GM19468 (cell line): ENCODE measurements at regions not wholly inside any gene's neighbourhood (a gene's known extent, or its start where the extent isn't known, plus 50 kb on each side); places are given as distances from the start of the nearest gene placed in this dataset.
"Not testable (repeated sequence)": the region's sequence is repeated elsewhere in the genome, so short reads cannot be mapped to it uniquely, and the experiment has no call there.

Experiments used
- ATAC-seq: cut with Tn5 transposase; IDR thresholded peaks from one replicate; pipeline ENCODE4 v1.9.1; 2021; ENCODE audit warnings: mild to moderate bottlenecking, moderate library complexity, moderate number of reproducible peaks; ENCODE audit not compliant: unreplicated experiment; ENCODE audit errors: extremely low read depth

DNA sequence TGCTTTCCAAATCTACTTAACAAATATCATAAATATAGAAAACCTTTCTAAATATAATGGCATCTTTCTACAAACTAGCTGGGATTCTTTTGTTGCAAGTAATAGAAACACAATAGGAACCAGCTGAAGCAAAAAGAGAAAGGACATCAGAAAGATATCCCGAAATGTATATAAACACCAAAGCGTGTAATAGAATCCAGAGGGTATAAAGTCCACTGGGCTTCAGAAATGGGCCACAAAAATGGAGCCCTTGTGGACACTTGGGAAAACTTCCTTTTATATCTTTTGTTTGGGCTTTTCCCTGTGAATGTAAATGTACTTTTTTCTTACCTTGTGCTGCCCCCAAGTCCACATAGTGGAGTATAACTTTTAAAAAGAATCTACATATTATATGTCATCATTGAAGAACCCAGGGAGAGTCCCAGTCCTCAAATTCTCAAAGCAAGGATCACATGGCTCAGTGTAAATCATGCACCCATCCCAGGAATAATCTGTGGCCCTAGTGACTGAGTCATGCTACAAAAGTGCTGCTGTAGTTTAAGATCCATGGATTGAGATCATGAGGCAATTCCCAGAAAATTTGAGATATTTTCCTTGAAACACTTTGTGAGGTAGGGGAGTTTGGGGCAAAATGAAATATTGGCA is 457.0 kb downstream of the EPM2A start:
- ATAC-seq = no peak

GRCh38 chr6:145279551-145279950 is 455.8 kb downstream of the EPM2A start:
- ATAC-seq = no peak

- ATAC-seq = no peak
Observed at GRCh38 chr6:145279993-145280392, 455.3 kb downstream of the EPM2A start.

- ATAC-seq = not testable (repeated sequence)
Observed at GRCh38 chr6:145283209-145283608, 452.1 kb downstream of the EPM2A start.

DNA sequence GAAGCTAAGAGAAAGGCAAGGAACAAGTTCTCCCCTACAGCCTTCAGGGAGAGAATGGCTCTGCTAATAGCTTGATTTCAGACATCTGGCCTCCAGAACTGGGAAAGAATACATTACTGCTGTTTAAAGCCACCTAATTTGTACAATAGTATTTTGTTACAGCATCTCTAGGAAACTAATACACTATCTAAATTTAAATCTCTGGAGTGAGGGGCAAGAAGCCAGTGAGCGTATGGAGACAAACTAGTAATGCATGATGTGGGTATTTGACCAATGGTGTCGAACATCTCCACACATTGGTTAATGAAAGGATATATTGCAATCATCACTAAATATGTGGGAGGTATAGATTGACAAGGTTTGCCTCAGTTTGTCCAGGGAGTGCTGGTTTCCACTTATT is 451.5 kb downstream of the EPM2A start:
- ATAC-seq = no peak

- ATAC-seq = no peak
Observed at GRCh38 chr6:145286916-145287315, 448.4 kb downstream of the EPM2A start.

GRCh38 chr6:145289573-145289972 is 445.7 kb downstream of the EPM2A start:
- no peak for ATAC-seq

DNA sequence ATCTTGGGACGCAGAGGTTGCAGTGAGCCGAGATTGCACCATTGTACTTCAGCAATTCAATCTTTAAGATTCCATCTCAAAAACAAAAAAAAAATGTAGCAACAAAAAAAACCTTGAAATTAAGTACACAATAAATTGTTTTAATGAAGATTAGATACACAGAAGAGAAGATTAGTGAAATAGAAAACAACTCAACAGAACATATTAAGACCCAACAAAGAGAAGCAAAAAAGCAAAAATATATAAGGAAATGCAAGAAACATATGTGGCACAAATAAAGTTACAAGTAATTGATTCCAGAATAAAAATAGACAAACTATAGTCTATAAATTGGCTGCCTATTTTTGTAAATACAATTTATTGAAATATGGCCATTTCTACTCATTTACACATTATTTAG is 445.2 kb downstream of the EPM2A start:
- ATAC-seq = no peak

GRCh38 chr6:145292066-145292465 is 443.3 kb downstream of the EPM2A start:
- no peak for ATAC-seq

DNA sequence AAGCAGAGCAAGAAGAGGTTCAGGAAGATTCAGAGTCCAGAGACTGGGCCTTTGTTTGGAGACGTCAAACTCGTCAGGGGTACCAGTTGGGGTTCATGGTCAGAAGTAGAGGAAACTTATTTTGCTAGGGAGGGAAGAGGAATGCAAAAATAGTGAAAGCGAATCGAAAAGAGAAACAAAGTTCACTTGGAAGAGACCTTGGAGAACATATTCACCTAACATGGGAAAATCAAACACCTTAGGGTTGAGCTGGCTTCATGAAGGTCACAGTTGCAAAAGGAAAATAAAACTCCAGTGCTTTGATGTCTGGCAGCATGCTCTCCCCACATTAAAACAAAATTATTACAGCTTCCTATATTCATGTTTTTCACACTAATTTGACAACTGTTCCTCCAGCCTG is 440.4 kb downstream of the EPM2A start:
- no peak for ATAC-seq

DNA sequence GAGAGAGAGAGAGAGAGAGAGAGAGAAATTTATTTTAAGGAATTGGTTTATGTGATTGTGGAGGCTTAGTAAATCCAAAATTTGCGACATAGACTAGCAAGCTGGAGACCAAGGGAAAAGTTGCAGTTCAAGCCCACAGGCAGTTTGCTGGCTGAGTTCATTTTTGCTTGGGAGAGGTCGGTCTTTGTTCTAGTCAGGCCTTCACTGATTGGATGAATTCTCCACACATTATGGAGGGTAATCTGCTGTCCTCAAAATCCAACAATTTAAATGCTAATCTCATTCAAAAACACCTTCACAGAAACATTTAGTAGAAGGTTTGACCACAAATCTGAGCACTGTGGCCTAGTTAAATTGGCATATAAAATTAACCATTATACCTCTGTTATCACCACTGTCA is 439.6 kb downstream of the EPM2A start:
- no peak for ATAC-seq

DNA sequence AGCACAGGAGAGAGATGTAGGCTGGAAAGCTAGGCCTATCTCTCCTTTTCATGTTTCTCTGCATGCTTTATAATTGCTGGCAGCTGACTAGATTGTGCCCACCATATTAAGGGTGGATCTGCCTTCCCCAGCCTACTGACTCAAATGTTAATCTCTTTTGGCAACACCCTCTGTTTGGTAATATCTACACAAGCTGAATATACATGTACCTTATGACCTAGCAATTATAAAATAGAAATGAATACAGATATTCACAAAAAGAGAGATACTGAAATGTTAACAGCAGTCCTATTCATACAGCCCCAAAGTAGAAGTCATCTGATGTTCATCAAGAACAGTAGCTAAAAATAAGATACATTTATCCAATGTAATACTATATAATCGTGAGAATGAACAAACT is 429.6 kb downstream of the EPM2A start:
- ATAC-seq = no peak

- no peak for ATAC-seq
Observed at GRCh38 chr6:145306489-145306888, 428.8 kb downstream of the EPM2A start.

- ATAC-seq = no peak
Observed at GRCh38 chr6:145309842-145310535, 425.3 kb downstream of the EPM2A start.

DNA sequence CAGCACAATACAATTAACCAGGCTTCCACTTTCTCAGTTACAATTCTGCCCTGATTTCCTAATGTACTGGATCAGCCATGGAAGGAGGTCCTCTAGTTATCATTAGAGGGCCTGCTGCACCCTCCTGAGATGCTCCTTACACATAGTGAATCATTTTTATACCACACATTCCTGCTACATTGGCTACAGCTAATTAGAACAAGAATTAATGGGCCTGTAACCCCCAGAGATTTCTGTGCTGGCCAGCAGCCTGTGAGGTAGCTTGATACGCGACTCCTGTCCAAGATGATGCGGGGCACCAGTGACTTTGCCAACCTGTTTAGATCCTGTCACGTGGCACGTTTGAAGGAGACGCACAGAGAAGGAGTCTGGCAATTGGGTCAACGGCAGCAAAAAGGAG is 422.8 kb downstream of the EPM2A start:
- no peak for ATAC-seq

GRCh38 chr6:145313041-145313855 is 422.1 kb downstream of the EPM2A start:
- ATAC-seq = no peak

DNA sequence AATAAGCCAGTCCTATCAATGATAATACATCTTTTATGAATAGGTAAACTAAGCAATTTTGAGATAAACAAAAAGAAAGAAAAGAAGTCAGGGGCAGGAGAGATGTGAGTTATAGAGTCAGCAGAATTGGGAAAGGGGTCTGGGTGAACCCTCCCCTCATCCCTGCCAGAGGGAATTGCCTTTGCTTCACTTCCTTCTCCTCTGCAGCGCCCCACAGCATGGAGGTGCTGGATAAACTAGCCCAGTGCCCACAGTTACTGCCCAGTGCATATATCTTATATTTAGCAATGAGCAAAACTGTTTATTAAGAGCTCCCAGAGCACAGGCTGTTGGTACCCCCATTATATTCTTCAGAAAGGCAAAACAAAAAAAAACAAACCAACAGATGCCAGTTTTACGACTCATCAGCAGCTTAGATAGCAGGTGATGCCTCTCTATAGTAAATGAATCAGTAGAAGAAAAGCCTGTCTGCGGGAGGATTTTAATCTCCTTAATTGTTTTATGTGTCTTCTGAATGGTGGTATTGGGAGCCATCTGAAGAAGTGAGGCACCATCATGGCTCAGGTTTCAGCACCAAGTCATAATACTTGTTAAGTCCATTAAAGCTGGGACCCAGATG is 419.2 kb downstream of the EPM2A start:
- ATAC-seq = no peak

DNA sequence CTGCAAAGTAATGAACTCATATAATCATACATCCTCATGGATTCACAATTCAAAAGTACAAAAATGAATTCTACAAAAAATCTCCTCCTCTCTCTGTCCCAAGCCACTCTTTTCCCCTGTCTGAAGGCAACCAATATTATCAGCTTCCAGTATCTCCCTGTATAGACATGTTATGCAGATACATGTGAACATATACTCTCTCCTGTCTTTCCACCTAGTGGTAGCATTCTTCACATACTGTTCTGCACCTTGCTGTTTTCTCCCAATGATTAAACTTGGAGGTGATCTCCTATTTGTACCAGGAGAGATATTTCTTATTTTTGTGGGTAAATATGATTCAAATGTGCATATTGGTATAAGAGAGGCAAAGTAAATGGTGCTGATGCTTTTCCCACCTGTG is 416.4 kb downstream of the EPM2A start:
- no peak for ATAC-seq

GRCh38 chr6:145319605-145320004 is 415.7 kb downstream of the EPM2A start:
- ATAC-seq = no peak

- ATAC-seq = no peak
Observed at GRCh38 chr6:145323646-145324045, 411.7 kb downstream of the EPM2A start.

DNA sequence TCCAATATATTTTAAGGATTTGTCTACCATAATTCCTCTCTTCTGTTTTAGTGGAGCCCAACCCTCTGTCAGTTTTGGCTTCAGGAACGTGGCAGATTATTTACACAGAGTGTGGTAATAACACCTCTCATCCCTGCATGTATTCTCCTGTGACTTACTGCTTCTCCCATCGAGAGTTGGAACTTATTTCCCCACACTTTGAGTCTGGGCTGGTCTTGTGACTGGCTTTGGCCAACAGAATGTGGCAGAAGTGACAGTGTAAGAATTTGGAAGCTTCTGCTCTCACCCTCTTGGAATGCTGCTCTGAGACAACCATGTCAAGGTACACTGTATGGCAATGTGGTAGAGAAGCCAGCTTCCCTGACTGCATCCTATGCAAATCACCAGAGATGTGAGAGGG is 407.7 kb downstream of the EPM2A start:
- ATAC-seq = no peak
